Kidney epithelial cell (primary cell): ENCODE measurements at regions not wholly inside any gene's neighbourhood (a gene's known extent, or its start where the extent isn't known, plus 50 kb on each side); places are given as distances from the start of the nearest gene placed in this dataset.

ENCODE experiments used
- DNase-seq: peaks from one replicate; pipeline ENCODE4 v3.0.0-alpha.2; 2010; ENCODE audit warnings: low read depth
- H3K27me3 ChIP-seq: 2 replicates; pipeline ENCODE4 v1.6.0; 2011; ENCODE audit warnings: low read length; ENCODE audit not compliant: control insufficient read depth, insufficient read depth
- H3K36me3 ChIP-seq: 2 replicates; pipeline ENCODE4 v1.5.1; 2011; ENCODE audit warnings: low read length; ENCODE audit not compliant: control insufficient read depth, insufficient read depth
- H3K4me3 ChIP-seq: 2 replicates; pipeline ENCODE4 v1.5.1; 2011; ENCODE audit warnings: low read depth, mild to moderate bottlenecking, control low read depth, low read length
- CTCF ChIP-seq: IDR thresholded peaks from 2 replicates; pipeline ENCODE4 v1.5.1; 2011; ENCODE audit warnings: mild to moderate bottlenecking, moderate library complexity, low read length, control low read depth, inconsistent platforms; ENCODE audit not compliant: insufficient read depth, poor library complexity, severe bottlenecking

- no peak for DNase-seq
- H3K27me3 ChIP-seq, result no peaks in the 10 kb centered on the region
- no peak overlapping the region for H3K4me3 ChIP-seq
- no peaks in the 10 kb centered on the region for H3K36me3 ChIP-seq
- TF ChIP-seq CTCF, result no peak
These were observed 214.3 kb downstream of the LIG4 start for GRCh38 chr13:108000998-108001397.

GRCh38 chr13:107999751-108000150 is 215.6 kb downstream of the LIG4 start:
- no peaks in the 10 kb centered on the region for H3K36me3 ChIP-seq
- DNase-seq, result peak; percentile 1
- no peak for TF ChIP-seq CTCF

GRCh38 chr13:107994137-107994536 is 221.2 kb downstream of the LIG4 start:
- no peak for TF ChIP-seq CTCF
- Histone ChIP-seq H3K27me3 (no peaks in the 10 kb centered on the region), H3K36me3 (no peaks in the 10 kb centered on the region), H3K4me3 (no peak overlapping the region)
- DNase-seq, result no peak

More at GRCh38 chr13:107999751-108000150, 215.6 kb downstream of the LIG4 start:
- Histone ChIP-seq H3K4me3 (no peak overlapping the region), H3K27me3 (no peaks in the 10 kb centered on the region)

GRCh38 chr13:107993239-107993949 is 221.9 kb downstream of the LIG4 start:
- Histone ChIP-seq H3K4me3 (no peak overlapping the region), H3K36me3 (no peaks in the 10 kb centered on the region), H3K27me3 (no peaks in the 10 kb centered on the region)
- peak; percentile 16 for DNase-seq
- no peak for TF ChIP-seq CTCF

GRCh38 chr13:107992542-107992941 is 222.8 kb downstream of the LIG4 start:
- no peak for TF ChIP-seq CTCF
- H3K36me3 ChIP-seq, result no peaks in the 10 kb centered on the region
- peak; percentile 31 for DNase-seq
- no peaks in the 10 kb centered on the region for H3K27me3 ChIP-seq
- no peak overlapping the region for H3K4me3 ChIP-seq

GRCh38 chr13:107977071-107977574 is 238.2 kb downstream of the LIG4 start:
- TF ChIP-seq CTCF, result no peak
- DNase-seq, result no peak
- Histone ChIP-seq H3K4me3 (no peak overlapping the region), H3K27me3 (no peaks in the 10 kb centered on the region), H3K36me3 (no peaks in the 10 kb centered on the region)
